Parathyroid adenoma (tissue), 2 donors: ENCODE measurements at regions not wholly inside any gene's neighbourhood (a gene's known extent, or its start where the extent isn't known, plus 50 kb on each side); places are given as distances from the start of the nearest gene placed in this dataset.

ENCODE experiments used
- H2AFZ ChIP-seq: fragments of 300-600 bp; sonication (generic); one replicate; pipeline ENCODE4 v1.7.0; 2017; ENCODE audit warnings: antibody characterized with exemption, mild to moderate bottlenecking
- H3K27ac ChIP-seq: fragments of 300-600 bp; sonication (generic); one replicate; pipeline ENCODE4 v1.7.0; 2017
- H3K27me3 ChIP-seq: fragments of 300-600 bp; sonication (generic); one replicate; pipeline ENCODE4 v1.7.0; 2017; ENCODE audit warnings: low read length; ENCODE audit not compliant: control insufficient read depth, insufficient read depth
- H3K36me3 ChIP-seq: fragments of 300-600 bp; sonication (generic); one replicate; pipeline ENCODE4 v1.7.0; 2017; ENCODE audit warnings: low read length; ENCODE audit not compliant: control insufficient read depth, insufficient read depth
- H3K4me1 ChIP-seq: fragments of 300-600 bp; sonication (generic); one replicate; pipeline ENCODE4 v1.7.0; 2017; ENCODE audit warnings: control low read depth
- H3K4me2 ChIP-seq: fragments of 300-600 bp; sonication (generic); one replicate; pipeline ENCODE4 v1.7.0; 2017; ENCODE audit warnings: low read length
- H3K4me3 ChIP-seq: fragments of 300-600 bp; sonication (generic); one replicate; pipeline ENCODE4 v1.7.0; 2017; ENCODE audit warnings: low read depth, low read length
- H3K79me2 ChIP-seq: fragments of 300-600 bp; sonication (generic); one replicate; pipeline ENCODE4 v1.7.0; 2017; ENCODE audit warnings: control low read depth
- H3K9ac ChIP-seq: fragments of 300-600 bp; sonication (generic); one replicate; pipeline ENCODE4 v1.7.0; 2017; ENCODE audit warnings: mild to moderate bottlenecking
- H3K9me3 ChIP-seq: fragments of 300-600 bp; sonication (generic); one replicate; pipeline ENCODE4 v1.7.0; 2017; ENCODE audit warnings: low read length; ENCODE audit not compliant: control insufficient read depth
- TF ChIP-seq, protein P1 (sequence below): fragments of 300-600 bp; sonication (generic); IDR thresholded peaks from one replicate; pipeline ENCODE4 v1.7.0; 2017; ENCODE audit warnings: antibody characterized with exemption, mild to moderate bottlenecking
- donor health status: primary hyperparathyroidism.

DNA sequence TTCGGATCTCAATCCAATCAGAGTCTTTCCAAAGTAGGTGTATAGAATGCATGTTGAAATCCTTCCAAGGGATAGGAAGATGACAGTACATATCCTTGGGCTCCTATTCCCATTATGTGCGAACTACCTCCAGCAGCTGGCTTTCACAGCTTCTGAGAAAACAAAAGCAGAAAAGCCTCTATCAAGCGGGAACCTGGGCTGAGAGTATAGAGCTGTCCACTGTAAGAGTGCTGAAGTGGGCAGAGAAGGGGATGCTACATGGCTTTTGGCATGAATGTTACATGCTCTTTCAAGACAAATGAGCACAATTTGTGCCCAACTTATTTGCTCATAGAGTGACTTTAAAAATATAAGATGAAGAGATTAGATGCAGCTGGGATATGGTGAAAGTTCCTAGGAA, 993.5 kb downstream of the CDH8 start:
- Histone ChIP-seq H3K9me3 (no peaks in the 10 kb centered on the region), H3K27ac (no peak overlapping the region), H2AFZ (no peak overlapping the region), H3K9ac (no peak overlapping the region), H3K79me2 (no peaks in the 10 kb centered on the region), H3K27me3 (no peaks in the 10 kb centered on the region), H3K36me3 (no peaks in the 10 kb centered on the region), H3K4me3 (no peak overlapping the region), H3K4me1 (no peaks in the 10 kb centered on the region), H3K4me2 (no peak overlapping the region)
- TF ChIP-seq, protein P1, sequence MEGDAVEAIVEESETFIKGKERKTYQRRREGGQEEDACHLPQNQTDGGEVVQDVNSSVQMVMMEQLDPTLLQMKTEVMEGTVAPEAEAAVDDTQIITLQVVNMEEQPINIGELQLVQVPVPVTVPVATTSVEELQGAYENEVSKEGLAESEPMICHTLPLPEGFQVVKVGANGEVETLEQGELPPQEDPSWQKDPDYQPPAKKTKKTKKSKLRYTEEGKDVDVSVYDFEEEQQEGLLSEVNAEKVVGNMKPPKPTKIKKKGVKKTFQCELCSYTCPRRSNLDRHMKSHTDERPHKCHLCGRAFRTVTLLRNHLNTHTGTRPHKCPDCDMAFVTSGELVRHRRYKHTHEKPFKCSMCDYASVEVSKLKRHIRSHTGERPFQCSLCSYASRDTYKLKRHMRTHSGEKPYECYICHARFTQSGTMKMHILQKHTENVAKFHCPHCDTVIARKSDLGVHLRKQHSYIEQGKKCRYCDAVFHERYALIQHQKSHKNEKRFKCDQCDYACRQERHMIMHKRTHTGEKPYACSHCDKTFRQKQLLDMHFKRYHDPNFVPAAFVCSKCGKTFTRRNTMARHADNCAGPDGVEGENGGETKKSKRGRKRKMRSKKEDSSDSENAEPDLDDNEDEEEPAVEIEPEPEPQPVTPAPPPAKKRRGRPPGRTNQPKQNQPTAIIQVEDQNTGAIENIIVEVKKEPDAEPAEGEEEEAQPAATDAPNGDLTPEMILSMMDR = no peak

DNA sequence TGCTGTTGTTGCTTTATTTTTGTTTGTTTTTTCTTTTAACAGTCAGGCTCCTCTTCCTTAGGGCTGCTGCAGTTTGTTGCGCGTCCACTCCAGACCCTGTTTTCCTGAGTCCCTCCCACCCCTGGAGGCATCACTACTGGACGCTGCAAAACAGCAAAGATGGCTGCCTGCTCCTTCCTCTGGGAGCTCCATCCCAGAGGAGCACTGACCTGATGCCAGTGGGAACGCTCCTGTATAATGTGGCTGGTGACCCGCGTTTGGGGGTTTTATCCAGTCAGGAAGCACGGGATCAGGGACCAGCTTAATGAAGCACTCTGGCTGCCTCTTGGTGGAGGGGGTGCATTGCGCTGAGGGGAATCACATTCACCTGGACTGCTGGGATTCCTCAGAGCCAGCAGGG, 1005.6 kb downstream of the CDH8 start:
- Histone ChIP-seq H3K9me3 (no peaks in the 10 kb centered on the region), H3K4me1 (no peaks in the 10 kb centered on the region), H3K4me3 (no peak overlapping the region), H3K27me3 (no peaks in the 10 kb centered on the region), H3K9ac (no peak overlapping the region), H3K27ac (no peak overlapping the region), H2AFZ (no peak overlapping the region), H3K4me2 (no peak overlapping the region), H3K36me3 (no peaks in the 10 kb centered on the region), H3K79me2 (no peaks in the 10 kb centered on the region)
- TF ChIP-seq, protein P1 = no peak

DNA sequence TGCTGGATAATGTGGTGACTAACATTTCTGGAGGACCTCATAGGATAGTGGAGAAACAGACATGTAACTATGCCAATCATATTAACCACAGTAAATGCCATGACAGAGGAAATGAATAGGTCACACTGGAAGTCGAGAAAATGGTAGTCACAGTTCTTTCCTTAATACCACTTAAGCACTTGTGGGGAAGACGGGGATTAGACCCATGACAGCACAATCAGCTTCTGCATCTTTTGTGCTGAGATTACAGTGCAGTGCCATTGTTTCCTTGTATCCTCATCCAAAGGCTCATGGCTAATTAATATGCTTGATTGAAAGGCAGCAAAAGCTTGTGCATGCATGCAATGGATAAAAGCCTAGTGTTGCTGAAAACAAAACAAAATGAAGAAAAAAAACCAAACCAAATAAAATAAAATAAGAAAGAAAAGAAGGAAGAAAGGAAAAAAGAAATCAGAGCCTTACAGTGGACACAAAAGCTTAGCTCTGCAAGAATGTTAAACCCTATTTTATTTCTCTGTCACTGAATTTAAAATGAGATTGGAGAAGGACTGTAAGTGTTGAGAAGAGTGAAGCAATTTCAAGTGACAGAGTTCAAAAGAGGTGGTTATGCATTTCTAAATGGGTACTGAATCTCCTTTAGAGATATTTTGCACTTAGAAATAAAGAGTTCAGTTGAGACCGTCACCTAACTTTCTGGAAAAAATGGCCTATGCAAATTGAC, 1011.9 kb downstream of the CDH8 start:
- TF ChIP-seq, protein P1 = no peak

DNA sequence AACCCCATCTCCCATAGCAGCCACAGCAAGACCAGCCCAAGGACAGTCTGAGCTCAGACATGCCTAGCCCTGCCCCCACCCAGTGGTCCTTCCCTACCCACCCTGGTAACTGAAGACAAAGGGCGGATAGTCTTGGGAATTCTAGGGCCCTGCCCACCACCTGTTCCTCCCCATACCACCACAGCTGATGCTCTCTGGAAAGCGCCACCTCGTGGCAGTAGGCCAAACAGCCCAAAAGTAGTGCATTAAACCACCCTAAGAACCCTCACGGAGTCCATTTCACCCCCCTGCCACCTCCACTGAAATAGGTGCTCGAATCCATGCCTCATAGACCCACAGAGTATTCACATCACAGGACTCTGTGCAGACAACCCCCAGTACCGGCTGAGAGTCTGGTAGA, 1021.4 kb downstream of the CDH8 start:
- Histone ChIP-seq H3K36me3 (no peaks in the 10 kb centered on the region), H3K9me3 (no peaks in the 10 kb centered on the region), H3K79me2 (no peaks in the 10 kb centered on the region), H3K9ac (no peak overlapping the region), H3K4me2 (no peak overlapping the region), H3K27ac (no peak overlapping the region), H3K27me3 (no peaks in the 10 kb centered on the region), H3K4me1 (no peaks in the 10 kb centered on the region), H3K4me3 (no peak overlapping the region), H2AFZ (no peak overlapping the region)
- TF ChIP-seq, protein P1 = no peak

More for the DNA sequence above, 1011.9 kb downstream of the CDH8 start:
- Histone ChIP-seq H3K27me3 (no peaks in the 10 kb centered on the region), H2AFZ (no peak overlapping the region), H3K9ac (no peak overlapping the region), H3K4me2 (no peak overlapping the region), H3K9me3 (no peaks in the 10 kb centered on the region), H3K4me1 (no peaks in the 10 kb centered on the region), H3K36me3 (no peaks in the 10 kb centered on the region), H3K79me2 (no peaks in the 10 kb centered on the region), H3K4me3 (no peak overlapping the region), H3K27ac (no peak overlapping the region)

DNA sequence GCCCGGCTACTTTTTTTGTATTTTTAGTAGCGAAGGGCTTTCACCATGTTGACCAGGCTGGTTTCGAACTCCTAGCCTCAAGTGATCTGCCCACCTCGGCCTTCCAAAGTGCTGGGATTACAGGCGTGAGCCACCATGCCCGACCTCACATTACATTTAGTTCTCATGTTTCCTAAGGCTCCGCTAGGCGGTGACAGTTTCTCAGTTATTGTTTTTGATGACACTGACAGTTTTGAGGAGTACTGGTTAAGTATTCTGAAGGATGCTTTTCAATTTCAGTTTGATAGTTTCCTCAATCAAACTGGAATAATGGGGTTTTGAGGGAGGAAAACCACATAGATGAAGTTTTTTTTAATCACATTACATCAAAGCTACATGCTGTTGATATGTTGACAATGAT, 1028.5 kb downstream of the CDH8 start:
- no peak overlapping the region for H3K4me2 ChIP-seq
- no peaks in the 10 kb centered on the region for H3K9me3 ChIP-seq
- no peaks in the 10 kb centered on the region for H3K36me3 ChIP-seq
- H3K27ac ChIP-seq = no peak overlapping the region
- H3K9ac ChIP-seq = no peak overlapping the region
- no peak overlapping the region for H3K4me3 ChIP-seq
- TF ChIP-seq, protein P1 = no peak
- H3K27me3 ChIP-seq = no peaks in the 10 kb centered on the region
- no peaks in the 10 kb centered on the region for H3K4me1 ChIP-seq
- no peak overlapping the region for H2AFZ ChIP-seq
- H3K79me2 ChIP-seq = no peaks in the 10 kb centered on the region
